IPS DF 19.7 (cell line): ENCODE measurements at regions not wholly inside any gene's neighbourhood (a gene's known extent, or its start where the extent isn't known, plus 50 kb on each side); places are given as distances from the start of the nearest gene placed in this dataset.

ENCODE experiments used
- DNase-seq: peaks from one replicate; pipeline ENCODE4 v3.0.0-alpha.2; 2013; ENCODE audit warnings: low read depth, low spot score

DNA sequence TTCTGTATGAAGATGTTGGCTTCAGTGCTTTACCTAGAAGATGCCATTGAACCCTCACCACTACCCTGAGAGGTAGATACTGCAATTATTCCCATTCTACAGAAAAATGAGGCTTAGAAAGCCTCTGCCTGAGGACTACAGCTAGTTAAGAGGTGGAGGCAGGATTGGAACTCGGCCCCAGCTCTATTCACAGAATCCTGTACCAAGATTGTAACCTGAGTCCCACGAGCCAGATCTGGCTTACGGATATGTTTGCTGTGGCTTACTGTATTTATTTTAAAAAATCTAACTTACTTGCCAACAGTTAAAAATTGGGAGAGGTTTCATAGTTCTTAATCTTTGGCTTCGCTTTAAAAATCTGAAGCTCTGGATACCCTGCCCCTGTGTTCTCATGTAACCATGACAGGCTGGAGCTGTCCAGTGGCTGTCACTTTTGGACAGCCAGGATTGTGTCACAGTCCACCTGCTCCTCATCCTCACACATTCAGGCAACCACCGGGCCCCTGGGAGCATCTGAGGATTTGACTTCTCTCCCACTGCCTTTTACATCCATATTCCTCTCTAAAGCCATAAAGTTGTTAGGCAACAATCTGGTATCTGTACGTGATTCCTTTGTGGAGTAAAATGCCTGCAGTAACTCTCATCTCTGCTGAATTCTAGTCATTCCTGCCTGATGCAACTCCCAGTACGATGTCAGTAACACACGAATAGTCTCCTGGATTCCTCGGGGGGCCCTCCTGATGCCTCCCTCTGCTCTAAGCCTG, 160.8 kb upstream of the SERP2 start:
- DNase-seq = no peak

- no peak for DNase-seq
These were observed 155.0 kb upstream of the SERP2 start for GRCh38 chr13:44218501-44219240.

GRCh38 chr13:44219577-44220548, 153.8 kb upstream of the SERP2 start:
- DNase-seq = no peak

GRCh38 chr13:44220948-44221347, 152.7 kb upstream of the SERP2 start:
- DNase-seq = no peak

DNA sequence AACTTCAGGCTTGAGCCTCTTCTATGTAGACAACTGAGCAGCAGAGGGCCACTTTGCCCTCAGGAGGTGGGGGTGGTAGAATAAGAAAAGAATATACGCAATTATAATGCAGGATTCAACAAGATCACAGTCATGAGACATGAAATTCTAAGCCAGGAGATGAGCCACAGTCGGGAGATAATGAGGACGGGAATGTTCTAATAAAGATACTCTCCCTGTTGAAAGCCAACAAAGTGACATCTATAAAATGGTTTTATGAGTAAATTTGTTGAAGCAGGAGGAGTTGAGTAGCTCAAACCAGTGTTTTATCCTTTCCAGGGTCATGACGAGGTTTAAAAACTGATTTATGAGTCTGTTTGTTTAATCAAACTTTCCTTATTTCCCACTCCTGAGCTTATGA, 152.0 kb upstream of the SERP2 start:
- DNase-seq = no peak

DNA sequence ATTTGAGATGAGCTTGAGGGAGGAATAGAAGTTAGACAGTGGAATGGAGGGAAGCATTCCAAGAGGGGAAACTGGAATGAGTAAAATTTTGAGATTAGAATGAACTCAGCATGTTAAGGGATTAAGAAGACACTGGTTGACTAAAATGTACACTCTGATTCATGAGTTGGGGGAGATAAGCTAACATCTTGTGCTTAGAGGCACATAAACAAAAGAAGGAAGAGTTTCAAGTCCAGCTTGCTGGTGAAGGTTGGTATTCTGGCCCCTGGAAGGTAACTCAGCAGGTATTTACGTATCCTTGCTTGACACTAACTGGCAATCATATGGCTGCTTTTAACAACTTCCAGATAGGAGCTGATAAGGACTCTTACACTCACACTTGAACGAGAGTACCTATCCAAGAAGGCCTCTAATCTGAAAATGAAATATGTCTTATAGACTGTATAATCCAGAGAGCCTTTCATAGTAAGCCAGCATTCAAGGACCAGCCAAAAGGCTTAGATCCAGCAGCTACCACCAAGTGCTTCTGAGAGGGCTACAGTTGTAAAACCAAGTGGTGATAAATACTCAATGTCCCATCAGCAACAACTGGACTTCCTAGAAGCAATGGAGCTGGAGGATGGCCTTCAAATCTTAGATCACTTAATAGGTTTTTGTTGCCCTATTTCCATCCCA, 149.7 kb upstream of the SERP2 start:
- DNase-seq = no peak

GRCh38 chr13:44224450-44225149, 149.0 kb upstream of the SERP2 start:
- DNase-seq = no peak

DNA sequence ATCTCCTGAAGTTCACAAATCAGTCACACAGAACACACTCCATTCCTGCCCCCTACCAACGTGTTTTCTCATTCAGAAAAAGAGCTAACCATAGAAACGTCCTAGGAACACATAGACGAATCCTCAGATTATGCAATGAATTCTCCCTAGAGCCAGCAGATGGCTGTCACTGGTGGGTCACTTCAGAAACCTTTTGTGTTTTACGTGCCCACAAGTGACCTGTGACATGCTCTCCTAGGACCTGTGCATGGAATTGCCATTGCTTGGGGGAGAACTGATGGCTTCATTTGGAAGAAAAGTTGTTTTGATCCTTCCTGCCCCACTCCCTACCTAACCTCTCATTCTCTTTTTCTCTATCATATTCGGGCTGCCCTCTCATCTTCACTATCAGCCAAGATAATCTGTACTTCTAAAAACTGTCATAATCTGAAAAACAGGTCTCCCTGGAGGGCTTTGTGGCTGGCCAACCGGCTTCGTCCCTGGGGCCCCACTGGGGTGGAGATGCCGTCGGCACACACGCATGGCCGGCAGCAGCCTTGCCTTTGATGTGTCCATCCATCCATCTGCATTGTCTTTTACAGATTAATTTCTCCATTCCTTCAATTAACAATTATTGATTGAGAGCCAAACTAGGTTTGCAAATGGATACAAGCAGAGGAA, 144.1 kb upstream of the SERP2 start:
- no peak for DNase-seq

DNA sequence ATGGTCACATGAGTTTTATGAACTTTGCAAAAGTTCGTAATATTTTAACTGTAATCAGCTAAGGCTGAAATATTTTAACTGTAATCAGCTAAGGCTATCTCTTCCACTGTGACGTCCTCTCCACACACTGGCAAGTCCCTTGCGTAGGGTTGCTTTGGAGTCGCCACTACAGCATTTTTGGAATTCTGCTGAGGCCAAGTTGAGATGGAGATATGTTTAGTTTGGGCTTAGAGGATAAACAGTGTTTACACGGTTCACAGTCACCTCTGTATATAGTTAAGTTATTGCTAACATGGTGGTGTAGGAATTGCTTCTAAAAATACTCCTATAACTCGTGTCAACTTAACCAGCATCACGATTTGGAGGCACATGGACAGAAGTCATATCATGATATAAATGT, 143.6 kb upstream of the SERP2 start:
- no peak for DNase-seq

DNA sequence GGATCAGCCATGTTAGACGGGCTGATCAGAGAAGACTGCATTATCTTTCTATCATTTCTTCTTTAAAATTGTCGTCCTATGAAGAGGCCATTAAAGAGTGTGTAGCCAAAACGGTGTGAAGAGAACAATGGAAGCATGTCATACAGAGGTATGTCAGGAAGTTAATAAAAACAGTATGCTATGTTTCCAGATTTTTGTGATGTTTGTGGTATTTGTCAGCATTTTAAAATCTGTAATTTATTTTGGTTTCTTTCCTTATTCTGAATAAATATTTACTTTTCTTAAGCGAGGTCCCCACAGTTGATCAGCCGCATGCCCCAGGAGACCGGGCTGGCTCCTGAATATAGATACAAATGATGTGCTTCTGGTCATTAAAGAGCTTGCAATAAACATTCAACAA, 142.9 kb upstream of the SERP2 start:
- DNase-seq = no peak

- DNase-seq = peak; percentile 80
These were observed 141.7 kb upstream of the SERP2 start for GRCh38 chr13:44231786-44232516.

- no peak for DNase-seq
These were observed 140.8 kb upstream of the SERP2 start for GRCh38 chr13:44232774-44233173.

GRCh38 chr13:44234566-44234965, 139.1 kb upstream of the SERP2 start:
- no peak for DNase-seq

DNA sequence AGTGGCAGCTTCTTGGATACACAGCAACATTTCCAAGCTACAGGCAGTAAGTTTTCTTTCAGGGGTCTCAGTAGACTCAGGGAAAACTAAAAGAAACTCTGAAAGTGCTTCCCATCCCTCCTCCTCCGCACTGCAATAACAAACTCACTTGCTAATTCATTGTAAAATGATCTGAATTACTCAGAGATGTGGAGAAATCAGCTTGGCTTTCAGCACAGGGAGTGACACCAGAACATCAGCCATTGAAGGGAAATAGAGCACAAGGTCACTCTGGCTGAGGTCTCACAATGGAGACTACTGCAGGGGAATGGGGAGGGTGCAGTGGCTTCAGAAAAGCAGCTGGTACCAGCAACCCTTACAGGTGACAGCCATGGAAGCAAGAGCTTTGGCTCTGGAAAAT, 137.3 kb upstream of the SERP2 start:
- no peak for DNase-seq

GRCh38 chr13:44236801-44237207, 136.8 kb upstream of the SERP2 start:
- DNase-seq = no peak

DNA sequence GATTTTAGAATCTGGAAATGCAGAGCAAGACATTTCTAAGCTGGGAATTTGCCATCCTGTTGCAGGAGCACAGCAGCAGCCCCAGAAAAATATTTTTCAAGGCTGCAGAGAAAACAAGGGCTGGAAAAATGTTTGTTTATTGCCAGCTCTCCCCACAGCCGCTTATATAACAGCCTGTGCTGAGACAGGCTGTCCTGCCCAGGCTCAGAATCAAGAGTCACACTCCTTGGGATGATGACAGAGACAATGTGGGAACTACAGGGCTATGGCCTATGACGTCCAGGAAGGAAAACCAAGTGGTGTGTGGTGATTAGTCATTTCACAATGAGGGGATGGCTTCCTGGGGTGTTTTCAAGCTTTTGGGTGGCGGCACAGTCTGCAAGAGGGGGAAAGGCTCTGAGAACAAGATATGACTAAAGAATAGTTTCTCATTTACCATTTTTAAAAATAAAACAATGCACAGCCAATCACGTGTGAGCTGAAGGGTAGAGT, 136.3 kb upstream of the SERP2 start:
- DNase-seq = no peak

- DNase-seq = no peak
These were observed 135.7 kb upstream of the SERP2 start for GRCh38 chr13:44237881-44238421.

- no peak for DNase-seq
These were observed 132.9 kb upstream of the SERP2 start for GRCh38 chr13:44240611-44241145.

- no peak for DNase-seq
These were observed 132.0 kb upstream of the SERP2 start for GRCh38 chr13:44241638-44242037.
